ENCODE measurements at regions not wholly inside any gene's neighbourhood (a gene's known extent, or its start where the extent isn't known, plus 50 kb on each side); places are given as distances from the start of the nearest gene placed in this dataset.
"Not testable (repeated sequence)": the region's sequence is repeated elsewhere in the genome, so short reads cannot be mapped to it uniquely, and the experiment has no call there.

GRCh38 chr6:78693835-78694234 lies 173.5 kb upstream of the IRAK1BP1 start:
- Histone ChIP-seq H3K18ac (ENCODE audit: low read depth, low read length) (no peak overlapping the region), H2BK5ac (ENCODE audit: low read depth, low read length, poor library complexity, severe bottlenecking) (no peak overlapping the region), H3K56ac (ENCODE audit: extremely low read depth, insufficient read depth, low read length) (no peak overlapping the region), H2BK20ac (ENCODE audit: low read depth, low read length) (no peak overlapping the region), H3K9me3 (ENCODE audit: control insufficient read depth, insufficient read depth, low read length) (no peaks in the 10 kb centered on the region), H3K4ac (ENCODE audit: low read depth, low read length) (no peak overlapping the region), H2BK15ac (ENCODE audit: low read depth, low read length) (no peak overlapping the region), H4K5ac (ENCODE audit: low read depth, low read length) (no peak overlapping the region), H3K27ac (ENCODE audit: insufficient read depth, low read length) (no peak overlapping the region), H3K4me2 (ENCODE audit: low read depth, low read length) (no peak overlapping the region), H3K9me1 (ENCODE audit: insufficient read depth, low read length) (no peaks in the 10 kb centered on the region), H4K20me1 (ENCODE audit: insufficient read depth, low read length) (no peaks in the 10 kb centered on the region), H2AFZ (replicated peaks; ENCODE audit: low read length, poor library complexity) (no peak overlapping the region), H3K9ac (ENCODE audit: low read depth, low read length) (no peak overlapping the region), H3K27me3 (ENCODE audit: control insufficient read depth, insufficient read depth, low read length) (no peaks in the 10 kb centered on the region), H2BK120ac (ENCODE audit: low read depth, low read length) (no peak overlapping the region), H2AK9ac (replicated peaks; ENCODE audit: low read depth, low read length, poor library complexity) (no peak overlapping the region), H3K4me1 (ENCODE audit: control insufficient read depth, insufficient read depth, low read length) (no peaks in the 10 kb centered on the region), H3K4me3 (ENCODE audit: insufficient read depth, low read depth, low read length) (no peak overlapping the region), H3K14ac (replicated peaks; ENCODE audit: low read depth, low read length) (no peak overlapping the region), H3K36me3 (ENCODE audit: control insufficient read depth, insufficient read depth, low read length) (no peaks in the 10 kb centered on the region), H4K8ac (ENCODE audit: low read depth in 2 of 2, low read length in 2 of 2) (no peak overlapping the region), H4K91ac (ENCODE audit: insufficient read depth, low read depth, low read length) (no peak overlapping the region), H3K23ac (ENCODE audit: low read depth, low read length) (no peak overlapping the region), H2AK5ac (ENCODE audit: low read depth, low read length) (no peak overlapping the region), H3K79me1 (ENCODE audit: low read depth in 1 of 2, low read length in 2 of 2) (no peaks in the 10 kb centered on the region)
- ATAC-seq (ENCODE audit: low read depth) (no peak), DNase-seq (peak; percentile 4)
- WGBS, 2 experiments (ENCODE audit: extremely low coverage in 2 of 2, insufficient read length in 1 of 2) = no CpG with 5 or more reads among the region's 2 CpGs
- no TSS peak for BruUV-seq (replicated peaks)
- intact Hi-C loops (cut with micrococcal nuclease) = no loop called here
- TF ChIP-seq CTCF (conservative IDR thresholded peaks at IDR 0.05; ENCODE audit: low read depth, low read length) (peak; percentile 34; the same call in 1 of the 2 replicates), MAZ (IDR thresholded peaks at IDR 0.05; ENCODE audit: borderline replicate concordance, low read depth, low read length) (no peak), ELK1 (IDR thresholded peaks at IDR 0.05; ENCODE audit: borderline replicate concordance, low read depth, low read length) (no peak), RAD21 (IDR thresholded peaks at IDR 0.05; ENCODE audit: low read length) (peak; percentile 39), BHLHE40 (IDR thresholded peaks at IDR 0.05; ENCODE audit: low read depth, low read length) (no peak)
- ChIA-PET CTCF (interaction anchor here (0.9 kb wide), 1 partner anchor 9 kb away, joined by 3 read pairs; no protein-coding TSS in a partner anchor), POLR2A (ENCODE audit: unreplicated experiment) (interaction anchor here (0.6 kb wide), 1 partner anchor 61 kb away, joined by 3 read pairs; no protein-coding TSS in a partner anchor)
- in situ Hi-C loops (cut with MboI; ENCODE audit: low sequenced_read_pairs) = no loop called here
- dilution Hi-C loops (cut with HindIII; ENCODE audit: low sequenced_read_pairs, unreplicated experiment) = no loop called here

GRCh38 chr6:78694628-78695027 lies 172.7 kb upstream of the IRAK1BP1 start:
- H3K23ac ChIP-seq (ENCODE audit: low read depth, low read length); H3K56ac ChIP-seq (ENCODE audit: extremely low read depth, insufficient read depth, low read length); POLR2A ChIA-PET (ENCODE audit: unreplicated experiment); H3K4ac ChIP-seq (ENCODE audit: low read depth, low read length); DNase-seq; H4K91ac ChIP-seq (ENCODE audit: insufficient read depth, low read depth, low read length); H3K9me1 ChIP-seq (ENCODE audit: insufficient read depth, low read length); H3K9me3 ChIP-seq (ENCODE audit: control insufficient read depth, insufficient read depth, low read length); dilution Hi-C loops (cut with HindIII; ENCODE audit: low sequenced_read_pairs, unreplicated experiment); H2BK5ac ChIP-seq (ENCODE audit: low read depth, low read length, poor library complexity, severe bottlenecking); H3K4me1 ChIP-seq (ENCODE audit: control insufficient read depth, insufficient read depth, low read length); H2BK15ac ChIP-seq (ENCODE audit: low read depth, low read length); H4K8ac ChIP-seq (ENCODE audit: low read depth in 2 of 2, low read length in 2 of 2); H3K79me1 ChIP-seq (ENCODE audit: low read depth in 1 of 2, low read length in 2 of 2); H3K27ac ChIP-seq (ENCODE audit: insufficient read depth, low read length); H3K4me3 ChIP-seq (ENCODE audit: insufficient read depth, low read depth, low read length); H3K36me3 ChIP-seq (ENCODE audit: control insufficient read depth, insufficient read depth, low read length); H2AFZ ChIP-seq (replicated peaks; ENCODE audit: low read length, poor library complexity); H2BK120ac ChIP-seq (ENCODE audit: low read depth, low read length); ATAC-seq (ENCODE audit: low read depth); in situ Hi-C loops (cut with MboI; ENCODE audit: low sequenced_read_pairs); H3K9ac ChIP-seq (ENCODE audit: low read depth, low read length); H2AK9ac ChIP-seq (replicated peaks; ENCODE audit: low read depth, low read length, poor library complexity); H3K4me2 ChIP-seq (ENCODE audit: low read depth, low read length); intact Hi-C loops (cut with micrococcal nuclease); H2AK5ac ChIP-seq (ENCODE audit: low read depth, low read length); H3K18ac ChIP-seq (ENCODE audit: low read depth, low read length); H4K5ac ChIP-seq (ENCODE audit: low read depth, low read length); CTCF ChIA-PET; BruUV-seq (replicated peaks); H3K14ac ChIP-seq (replicated peaks; ENCODE audit: low read depth, low read length); H3K27me3 ChIP-seq (ENCODE audit: control insufficient read depth, insufficient read depth, low read length); H2BK20ac ChIP-seq (ENCODE audit: low read depth, low read length); H4K20me1 ChIP-seq (ENCODE audit: insufficient read depth, low read length): not testable (repeated sequence)
- WGBS, 2 experiments (ENCODE audit: extremely low coverage in 2 of 2, insufficient read length in 1 of 2) = 52% methylated on average over 9 of the region's 10 CpGs; no CpG with 5 or more reads in 1 of the 2 experiments

Data from IMR-90 (cell line).